HG03565 (cell line): ENCODE measurements at regions not wholly inside any gene's neighbourhood (a gene's known extent, or its start where the extent isn't known, plus 50 kb on each side); places are given as distances from the start of the nearest gene placed in this dataset.
A peak's percentile ranks its signal among the peaks of the same experiment; 100 is the strongest.

Source experiments
- ATAC-seq: cut with Tn5 transposase; IDR thresholded peaks from one replicate; pipeline ENCODE4 v1.9.1; 2021; ENCODE audit warnings: mild to moderate bottlenecking, moderate library complexity; ENCODE audit not compliant: unreplicated experiment

GRCh38 chr1:106173101-106173500, 883.4 kb upstream of the PRMT6 start:
- ATAC-seq: no peak

- ATAC-seq: no peak
Observed at GRCh38 chr1:106178791-106179190, 877.7 kb upstream of the PRMT6 start.

- ATAC-seq: no peak
Observed at GRCh38 chr1:106181866-106182265, 874.6 kb upstream of the PRMT6 start.

GRCh38 chr1:106185089-106185488, 871.4 kb upstream of the PRMT6 start:
- no peak for ATAC-seq

GRCh38 chr1:106189780-106190179, 866.7 kb upstream of the PRMT6 start:
- ATAC-seq: no peak

GRCh38 chr1:106194206-106194605, 862.3 kb upstream of the PRMT6 start:
- no peak for ATAC-seq

GRCh38 chr1:106200711-106201110, 855.8 kb upstream of the PRMT6 start:
- no peak for ATAC-seq

- no peak for ATAC-seq
Observed at GRCh38 chr1:106207185-106207584, 849.3 kb upstream of the PRMT6 start.

GRCh38 chr1:106217765-106218164, 838.7 kb upstream of the PRMT6 start:
- no peak for ATAC-seq

- no peak for ATAC-seq
Observed at GRCh38 chr1:106222403-106222802, 834.1 kb upstream of the PRMT6 start.

- ATAC-seq: no peak
Observed at GRCh38 chr1:106223213-106223612, 833.3 kb upstream of the PRMT6 start.

- ATAC-seq: no peak
Observed at GRCh38 chr1:106224426-106224825, 832.0 kb upstream of the PRMT6 start.

- ATAC-seq: no peak
Observed at GRCh38 chr1:106225403-106225802, 831.1 kb upstream of the PRMT6 start.

GRCh38 chr1:106226550-106226949, 829.9 kb upstream of the PRMT6 start:
- no peak for ATAC-seq

GRCh38 chr1:106232128-106232527, 824.3 kb upstream of the PRMT6 start:
- no peak for ATAC-seq

GRCh38 chr1:106233511-106233910, 823.0 kb upstream of the PRMT6 start:
- ATAC-seq: no peak

- peak; percentile 38 for ATAC-seq
Observed at GRCh38 chr1:106249365-106249764, 807.1 kb upstream of the PRMT6 start.

GRCh38 chr1:106249810-106250209, 806.7 kb upstream of the PRMT6 start:
- ATAC-seq: no peak

GRCh38 chr1:106254748-106255147, 801.7 kb upstream of the PRMT6 start:
- no peak for ATAC-seq

GRCh38 chr1:106266786-106267185, 789.7 kb upstream of the PRMT6 start:
- ATAC-seq: no peak

GRCh38 chr1:106268070-106268469, 788.4 kb upstream of the PRMT6 start:
- no peak for ATAC-seq

- ATAC-seq: no peak
Observed at GRCh38 chr1:106276871-106277270, 779.6 kb upstream of the PRMT6 start.

- ATAC-seq: no peak
Observed at GRCh38 chr1:106277786-106278185, 778.7 kb upstream of the PRMT6 start.

GRCh38 chr1:106278716-106279115, 777.8 kb upstream of the PRMT6 start:
- no peak for ATAC-seq
